Loucy (cell line): ENCODE measurements at regions not wholly inside any gene's neighbourhood (a gene's known extent, or its start where the extent isn't known, plus 50 kb on each side); places are given as distances from the start of the nearest gene placed in this dataset.

ENCODE experiments used
- CTCF ChIP-seq: fragments of 200-600 bp; sonication (generic); conservative IDR thresholded peaks from 2 replicates; pipeline ENCODE4 v1.5.1; 2014; ENCODE audit warnings: mild to moderate bottlenecking, antibody characterized with exemption, low read length
- EZH2phosphoT487 ChIP-seq: fragments of 200-600 bp; IDR thresholded peaks from 2 replicates; pipeline ENCODE4 v1.6.1; 2018; ENCODE audit warnings: antibody characterized with exemption, mild to moderate bottlenecking, moderate library complexity, borderline replicate concordance

- no peak for TF ChIP-seq CTCF
- no peak for TF ChIP-seq EZH2phosphoT487
These were observed 1340.4 kb downstream of the SLITRK5 start for GRCh38 chr13:89011615-89012014.
